Colonic mucosa (tissue), 4 donors: ENCODE measurements at regions not wholly inside any gene's neighbourhood (a gene's known extent, or its start where the extent isn't known, plus 50 kb on each side); places are given as distances from the start of the nearest gene placed in this dataset.

Experiments used
- DNase-seq: peaks from one replicate; pipeline ENCODE4 v3.0.0-alpha.2; 2020
- H3K27ac ChIP-seq: fragments of 200-600 bp; one replicate; pipeline ENCODE4 v1.8.0; 2021
- H3K27me3 ChIP-seq: fragments of 200-600 bp; one replicate; pipeline ENCODE4 v1.8.0; 2021
- H3K36me3 ChIP-seq: fragments of 200-600 bp; one replicate; pipeline ENCODE4 v1.8.0; 2021
- H3K4me1 ChIP-seq: fragments of 200-600 bp; one replicate; pipeline ENCODE4 v1.8.0; 2021; ENCODE audit warnings: mild to moderate bottlenecking
- H3K4me3 ChIP-seq: fragments of 200-600 bp; one replicate; pipeline ENCODE4 v1.8.0; 2021
- H3K9ac ChIP-seq, 2 donors: one replicate each; pipeline ENCODE4 v1.7.0; 2013; ENCODE audit warnings: control low read depth in 2 of 2, low read depth in 2 of 2, low read length in 2 of 2
- H3K9me3 ChIP-seq: fragments of 200-600 bp; one replicate; pipeline ENCODE4 v1.8.0; 2021
- intact Hi-C: fragments of 100-400 bp; cut with DNase I; formaldehyde crosslinking; loops from one replicate; pipeline ENCODE4 v1.14.1; 2022
- TF ChIP-seq, protein P1 (sequence below): fragments of 200-600 bp; IDR thresholded peaks from one replicate; pipeline ENCODE4 v1.8.0; 2022; ENCODE audit warnings: antibody characterized with exemption, mild to moderate bottlenecking
- donor health status: healthy.
- donor health status: DM: no; HTN: no; CAD: no.
- donor health status: DM: no; HTN: no; CAD: no.

DNA sequence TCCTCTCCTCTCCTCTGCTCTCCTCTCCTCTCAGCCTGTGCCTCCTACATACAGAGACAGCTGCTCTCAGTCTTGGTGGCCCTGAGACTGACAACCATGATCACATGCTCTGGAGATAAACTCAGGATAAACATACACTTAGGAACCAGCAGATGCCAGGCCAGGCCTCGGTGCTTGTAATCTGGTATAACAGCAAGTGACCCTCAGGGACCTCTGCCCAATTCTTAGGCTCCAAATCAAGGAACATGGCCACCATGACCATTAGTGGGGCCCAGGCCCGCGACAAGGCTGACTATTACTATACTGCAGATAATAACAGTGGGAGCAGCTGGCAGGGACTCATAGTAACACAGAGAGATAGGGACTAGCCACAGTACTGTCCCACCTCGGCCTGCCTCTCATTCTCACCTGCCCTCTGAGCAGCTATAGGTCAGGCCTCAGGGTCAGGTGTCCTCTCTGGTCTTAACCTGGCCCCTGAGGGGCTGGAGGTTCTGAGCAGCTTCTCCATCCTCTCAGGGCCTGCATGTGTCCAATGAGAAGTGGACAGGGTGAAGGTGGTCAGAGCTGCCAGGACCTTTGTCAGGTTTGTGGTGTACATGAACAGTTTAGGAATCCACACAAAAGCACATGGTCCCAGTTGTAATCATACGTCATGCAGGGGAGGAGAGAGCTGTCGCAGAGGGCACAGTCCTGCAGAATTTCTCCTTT, 106.1 kb downstream of the GGTLC2 start:
- no peak for DNase-seq
- TF ChIP-seq, protein P1, sequence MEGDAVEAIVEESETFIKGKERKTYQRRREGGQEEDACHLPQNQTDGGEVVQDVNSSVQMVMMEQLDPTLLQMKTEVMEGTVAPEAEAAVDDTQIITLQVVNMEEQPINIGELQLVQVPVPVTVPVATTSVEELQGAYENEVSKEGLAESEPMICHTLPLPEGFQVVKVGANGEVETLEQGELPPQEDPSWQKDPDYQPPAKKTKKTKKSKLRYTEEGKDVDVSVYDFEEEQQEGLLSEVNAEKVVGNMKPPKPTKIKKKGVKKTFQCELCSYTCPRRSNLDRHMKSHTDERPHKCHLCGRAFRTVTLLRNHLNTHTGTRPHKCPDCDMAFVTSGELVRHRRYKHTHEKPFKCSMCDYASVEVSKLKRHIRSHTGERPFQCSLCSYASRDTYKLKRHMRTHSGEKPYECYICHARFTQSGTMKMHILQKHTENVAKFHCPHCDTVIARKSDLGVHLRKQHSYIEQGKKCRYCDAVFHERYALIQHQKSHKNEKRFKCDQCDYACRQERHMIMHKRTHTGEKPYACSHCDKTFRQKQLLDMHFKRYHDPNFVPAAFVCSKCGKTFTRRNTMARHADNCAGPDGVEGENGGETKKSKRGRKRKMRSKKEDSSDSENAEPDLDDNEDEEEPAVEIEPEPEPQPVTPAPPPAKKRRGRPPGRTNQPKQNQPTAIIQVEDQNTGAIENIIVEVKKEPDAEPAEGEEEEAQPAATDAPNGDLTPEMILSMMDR, result no peak
- no peaks in the 10 kb centered on the region for H3K36me3 ChIP-seq
- H3K9ac ChIP-seq, result no peak overlapping the region
- intact Hi-C loops, result no loop called here
- H3K9me3 ChIP-seq, result no peaks in the 10 kb centered on the region
- no peaks in the 10 kb centered on the region for H3K27me3 ChIP-seq
- H3K27ac ChIP-seq, result no peak overlapping the region
- H3K4me1 ChIP-seq, result no peaks in the 10 kb centered on the region
- H3K4me3 ChIP-seq, result no peak overlapping the region

DNA sequence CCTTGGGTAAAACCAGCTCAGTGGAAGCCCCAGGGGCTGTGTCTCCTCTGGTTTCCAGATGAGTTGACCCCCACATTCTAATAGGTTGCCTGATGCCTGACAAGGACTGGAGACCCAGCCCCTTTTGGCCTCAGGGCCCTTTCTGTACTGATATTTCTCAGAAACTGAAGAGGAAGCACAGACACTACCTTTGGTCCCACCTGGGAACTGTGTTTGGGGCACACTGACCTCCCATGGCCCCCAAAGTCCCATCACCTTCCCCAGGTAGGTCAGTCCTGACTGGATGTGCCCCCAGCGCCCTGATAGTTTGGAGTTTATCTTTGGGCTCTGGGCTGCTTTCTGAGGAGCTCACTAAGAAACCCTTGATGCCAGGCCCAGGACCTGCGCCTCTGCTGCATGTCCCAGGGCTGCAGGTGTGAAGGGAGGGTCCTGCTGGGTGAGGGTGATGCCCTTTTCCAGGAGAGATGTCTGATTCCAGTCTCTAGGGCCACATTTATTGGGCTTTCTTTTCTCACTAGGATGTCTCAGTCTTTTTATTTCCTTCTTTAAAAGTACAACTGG, 106.7 kb downstream of the GGTLC2 start:
- TF ChIP-seq, protein P1, result no peak
- H3K27me3 ChIP-seq, result no peaks in the 10 kb centered on the region
- H3K27ac ChIP-seq, result no peak overlapping the region
- no peak overlapping the region for H3K9ac ChIP-seq
- intact Hi-C loops, result no loop called here
- H3K4me1 ChIP-seq, result no peaks in the 10 kb centered on the region
- H3K36me3 ChIP-seq, result no peaks in the 10 kb centered on the region
- no peak for DNase-seq
- no peaks in the 10 kb centered on the region for H3K9me3 ChIP-seq
- no peak overlapping the region for H3K4me3 ChIP-seq

DNA sequence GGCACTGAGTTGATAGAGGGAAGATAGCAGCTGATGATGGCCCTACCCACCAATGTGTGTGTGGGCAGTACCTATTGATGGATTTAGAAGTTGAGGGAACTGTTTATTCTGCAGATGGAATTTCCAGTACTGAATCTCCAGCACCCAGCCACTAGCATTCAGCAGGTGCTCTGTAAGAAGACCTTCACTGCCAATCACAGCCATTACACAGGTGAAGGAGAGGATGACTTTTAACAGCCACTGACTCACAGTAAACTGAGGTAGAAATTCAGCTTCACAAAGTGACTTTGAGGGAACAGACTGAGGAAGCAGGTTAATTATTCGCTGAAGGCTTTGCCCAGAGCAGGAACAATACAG, 107.8 kb downstream of the GGTLC2 start:
- H3K4me3 ChIP-seq, result no peak overlapping the region
- H3K27ac ChIP-seq, result no peak overlapping the region
- no peaks in the 10 kb centered on the region for H3K9me3 ChIP-seq
- no peaks in the 10 kb centered on the region for H3K4me1 ChIP-seq
- no peaks in the 10 kb centered on the region for H3K36me3 ChIP-seq
- no peak for DNase-seq
- no peak overlapping the region for H3K9ac ChIP-seq
- H3K27me3 ChIP-seq, result no peaks in the 10 kb centered on the region
- TF ChIP-seq, protein P1, result no peak
- intact Hi-C loops, result no loop called here

DNA sequence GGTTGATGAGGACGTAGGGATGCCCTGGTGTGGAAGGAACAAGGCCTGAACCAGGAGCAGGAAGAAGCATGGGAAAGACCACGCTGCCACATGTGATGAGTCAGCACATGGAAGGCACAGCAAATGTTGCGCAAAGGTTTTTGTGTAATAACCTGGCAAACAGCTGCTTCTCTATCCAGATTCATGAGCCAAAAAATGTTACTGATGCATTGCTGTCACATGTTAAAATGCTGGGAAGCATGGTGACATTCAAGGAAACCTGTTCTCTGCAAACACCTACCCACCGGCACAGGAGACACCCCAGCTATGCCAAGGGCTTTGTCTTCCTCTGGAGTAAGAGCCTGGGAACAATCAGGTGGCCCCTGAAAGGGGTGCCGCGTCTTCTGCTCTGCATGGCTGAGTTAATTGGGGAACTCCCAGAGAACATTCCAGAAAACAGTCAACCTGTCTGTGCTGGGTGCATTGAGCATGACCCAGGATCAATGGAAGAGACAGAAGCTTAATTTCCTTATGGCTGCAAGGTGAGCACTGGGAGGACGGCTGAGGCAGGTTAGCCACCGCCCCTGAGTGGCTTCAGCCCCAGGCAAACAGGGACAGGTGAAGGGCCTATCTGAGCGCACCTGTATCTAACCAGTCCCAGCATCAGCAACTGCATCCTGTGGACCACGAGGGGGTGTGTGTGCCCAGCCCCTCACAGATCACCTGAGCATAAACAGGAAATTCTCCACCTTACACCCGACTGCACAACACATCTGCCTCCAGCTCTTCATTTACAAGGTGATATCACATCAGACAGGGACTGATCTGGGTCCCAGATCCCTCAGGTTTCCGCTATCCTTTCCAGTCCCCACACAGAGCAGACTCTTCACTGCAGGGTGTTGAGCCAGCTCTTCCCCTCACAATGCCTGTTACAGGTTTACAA, 108.4 kb downstream of the GGTLC2 start:
- TF ChIP-seq, protein P1, result no peak
- Histone ChIP-seq H3K4me1 (no peaks in the 10 kb centered on the region), H3K9ac (no peak overlapping the region), H3K36me3 (no peaks in the 10 kb centered on the region), H3K9me3 (no peaks in the 10 kb centered on the region), H3K4me3 (no peak overlapping the region), H3K27me3 (no peaks in the 10 kb centered on the region), H3K27ac (no peak overlapping the region)
- intact Hi-C loops, result no loop called here
- no peak for DNase-seq

DNA sequence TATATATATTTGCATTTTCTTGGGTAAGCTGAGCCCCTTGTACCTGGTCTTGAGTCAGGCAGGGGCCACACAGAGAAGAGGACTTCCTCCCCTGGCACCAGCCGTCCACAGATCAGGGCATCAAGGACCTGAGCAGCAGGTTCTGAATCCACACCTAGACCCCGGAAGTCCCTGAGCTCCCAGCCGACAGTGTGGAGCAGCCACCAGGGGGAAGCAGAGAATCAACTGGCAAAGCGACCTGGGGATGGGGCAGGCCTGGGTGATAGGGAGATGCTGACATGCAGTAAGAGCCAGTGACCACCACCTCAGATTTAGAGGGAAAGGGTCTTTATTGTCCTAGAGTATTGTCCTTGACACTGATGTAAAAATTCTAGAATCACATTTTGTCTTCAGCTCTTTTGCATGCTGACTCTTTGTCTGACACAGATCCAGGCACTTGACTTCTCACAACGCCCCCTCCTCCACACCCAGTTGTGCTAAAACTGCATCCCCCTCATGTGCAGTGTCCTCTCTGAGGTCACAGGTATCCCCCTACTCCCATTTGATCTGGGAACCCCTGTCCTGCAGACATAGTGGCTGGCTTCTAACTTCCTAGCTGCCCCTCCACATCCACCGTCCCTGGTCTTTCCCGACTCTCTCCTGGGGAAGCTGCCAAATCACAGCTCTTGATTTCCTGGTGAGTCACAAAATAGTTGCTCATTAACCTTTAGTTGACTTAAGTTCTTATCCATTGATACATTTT, 109.3 kb downstream of the GGTLC2 start:
- no peaks in the 10 kb centered on the region for H3K4me1 ChIP-seq
- H3K9me3 ChIP-seq, result no peaks in the 10 kb centered on the region
- no peaks in the 10 kb centered on the region for H3K27me3 ChIP-seq
- no peaks in the 10 kb centered on the region for H3K36me3 ChIP-seq
- H3K9ac ChIP-seq, result no peak overlapping the region
- intact Hi-C loops, result no loop called here
- peak; percentile 82 for DNase-seq
- TF ChIP-seq, protein P1, result peak; percentile 61
- H3K4me3 ChIP-seq, result no peak overlapping the region
- no peak overlapping the region for H3K27ac ChIP-seq
